GM12875 (cell line): ENCODE measurements at regions not wholly inside any gene's neighbourhood (a gene's known extent, or its start where the extent isn't known, plus 50 kb on each side); places are given as distances from the start of the nearest gene placed in this dataset.

Experiments
- H3K4me3 ChIP-seq: one replicate; pipeline ENCODE4 v1.5.1; 2011; ENCODE audit warnings: low read depth, low read length, control low read depth
- CTCF ChIP-seq: IDR thresholded peaks from 2 replicates; pipeline ENCODE4 v1.5.1; 2011; ENCODE audit warnings: low read depth, mild to moderate bottlenecking, control low read depth, inconsistent platforms, low read length, moderate library complexity, borderline replicate concordance; ENCODE audit not compliant: insufficient read depth

GRCh38 chr5:117953272-117953671, 1035.1 kb downstream of the DTWD2 start:
- no peak overlapping the region for H3K4me3 ChIP-seq
- TF ChIP-seq CTCF: no peak

- no peak for TF ChIP-seq CTCF
- no peak overlapping the region for H3K4me3 ChIP-seq
Observed at GRCh38 chr5:117947836-117948235, 1040.5 kb downstream of the DTWD2 start.

- no peak for TF ChIP-seq CTCF
- no peak overlapping the region for H3K4me3 ChIP-seq
Observed at GRCh38 chr5:117947121-117947520, 1041.2 kb downstream of the DTWD2 start.

GRCh38 chr5:117945258-117945657, 1043.1 kb downstream of the DTWD2 start:
- H3K4me3 ChIP-seq: no peak overlapping the region
- TF ChIP-seq CTCF: no peak

GRCh38 chr5:117943541-117943940, 1044.8 kb downstream of the DTWD2 start:
- H3K4me3 ChIP-seq: no peak overlapping the region
- no peak for TF ChIP-seq CTCF

GRCh38 chr5:117942861-117943519, 1045.4 kb downstream of the DTWD2 start:
- H3K4me3 ChIP-seq: no peak overlapping the region
- no peak for TF ChIP-seq CTCF

GRCh38 chr5:117893211-117893610, 1095.1 kb downstream of the DTWD2 start:
- TF ChIP-seq CTCF: no peak
- no peak overlapping the region for H3K4me3 ChIP-seq
